Keratinocyte (primary cell): ENCODE measurements at regions not wholly inside any gene's neighbourhood (a gene's known extent, or its start where the extent isn't known, plus 50 kb on each side); places are given as distances from the start of the nearest gene placed in this dataset.

Experiments used
- DNase-seq: peaks from one replicate; pipeline ENCODE4 v3.0.0-alpha.2; 2011; ENCODE audit warnings: low read depth, missing footprints, low spot score
- FAIRE-seq: peaks from 2 replicates; lab custom pipeline; 2011; peaks lifted over from hg19 to GRCh38; lab: Jason Lieb, UNC
- H2AFZ ChIP-seq: 2 replicates; pipeline ENCODE4 v1.6.0; 2012; ENCODE audit warnings: low read length, control low read depth, inconsistent platforms; ENCODE audit not compliant: control insufficient read depth
- H3K27ac ChIP-seq: 2 replicates; pipeline ENCODE4 v1.5.1; 2011; ENCODE audit warnings: low read length; ENCODE audit not compliant: control insufficient read depth, insufficient read depth
- H3K27me3 ChIP-seq: 3 replicates; pipeline ENCODE4 v1.6.0; 2011; ENCODE audit warnings: low read length; ENCODE audit not compliant: control insufficient read depth, insufficient read depth; ENCODE audit errors: extremely low read depth
- H3K36me3 ChIP-seq, 2 experiments: 2 replicates in 1 of 2; 3 replicates in 1 of 2; pipeline ENCODE4 v1.5.1; 2011; ENCODE audit warnings: low read length in 2 of 2, mild to moderate bottlenecking in 1 of 2; ENCODE audit not compliant: control insufficient read depth in 2 of 2, insufficient read depth in 2 of 2; ENCODE audit errors: extremely low read depth in 1 of 2
- H3K4me1 ChIP-seq: 3 replicates; pipeline ENCODE4 v1.5.1; 2011; ENCODE audit warnings: low read length; ENCODE audit not compliant: control insufficient read depth, insufficient read depth; ENCODE audit errors: extremely low read depth
- H3K4me2 ChIP-seq: 3 replicates; pipeline ENCODE4 v1.6.0; 2011; ENCODE audit warnings: low read depth, low read length; ENCODE audit not compliant: control insufficient read depth, insufficient read depth; ENCODE audit errors: extremely low read depth
- H3K4me3 ChIP-seq, 3 experiments: fragments of 200-600 bp in 1 of 3; sonication (generic) in 1 of 3; 2 replicates in 2 of 3; 3 replicates in 1 of 3; pipeline ENCODE4 v1.5.1; 2011 to 2016; ENCODE audit warnings: low read length in 3 of 3, mild to moderate bottlenecking in 3 of 3, control low read depth in 2 of 3, inconsistent platforms in 1 of 3, low read depth in 1 of 3, mixed read lengths in 1 of 3, mixed run types in 1 of 3, moderate library complexity in 1 of 3; ENCODE audit not compliant: control insufficient read depth in 2 of 3, insufficient read depth in 2 of 3; ENCODE audit errors: extremely low read depth in 1 of 3
- H3K79me2 ChIP-seq: 2 replicates; pipeline ENCODE4 v1.6.0; 2012; ENCODE audit warnings: low read length; ENCODE audit not compliant: control insufficient read depth, insufficient read depth
- H3K9ac ChIP-seq: 3 replicates; pipeline ENCODE4 v1.6.0; 2011; ENCODE audit warnings: low read length; ENCODE audit not compliant: control insufficient read depth, insufficient read depth; ENCODE audit errors: extremely low read depth
- H3K9me1 ChIP-seq: 3 replicates; pipeline ENCODE4 v1.6.0; 2011; ENCODE audit warnings: low read length; ENCODE audit not compliant: control insufficient read depth, insufficient read depth; ENCODE audit errors: extremely low read depth
- H3K9me3 ChIP-seq: 2 replicates; pipeline ENCODE4 v1.5.1; 2012; ENCODE audit warnings: low read depth, low read length; ENCODE audit not compliant: control insufficient read depth
- H4K20me1 ChIP-seq: 3 replicates; pipeline ENCODE4 v1.6.0; 2011; ENCODE audit warnings: low read length; ENCODE audit not compliant: control insufficient read depth, insufficient read depth; ENCODE audit errors: extremely low read depth
- CTCF ChIP-seq, 3 experiments: IDR thresholded peaks in 1 of 3; conservative IDR thresholded peaks in 1 of 3; optimal IDR thresholded peaks in 1 of 3; 2 replicates in 2 of 3; 3 replicates in 1 of 3; pipeline versions ENCODE3 to v1.5.1; 2011; ENCODE audit warnings: low read length in 3 of 3, mild to moderate bottlenecking in 3 of 3, moderate library complexity in 2 of 3, control low read depth in 1 of 3, inconsistent platforms in 1 of 3; ENCODE audit not compliant: insufficient read depth in 2 of 3; ENCODE audit errors: extremely low read depth in 1 of 3
- EZH2 ChIP-seq: IDR thresholded peaks from one replicate; pipeline ENCODE4 v1.6.1; 2012; ENCODE audit warnings: inconsistent platforms, mild to moderate bottlenecking, low read length, moderate library complexity
- dilution Hi-C: fragments of 300-500 bp; cut with MboI; formaldehyde crosslinking; loops from one replicate; pipeline ENCODE4 v1.7.0; 2020; ENCODE audit warnings: low sequenced_read_pairs; ENCODE audit not compliant: extremely low pct_ligation_motif_present

- no peaks in the 10 kb centered on the region for H3K9me1 ChIP-seq
- H3K4me2 ChIP-seq: no peak overlapping the region
- dilution Hi-C loops: no loop called here
Observed at GRCh38 chr4:125843947-125844346, 529.2 kb downstream of the FAT4 start.

GRCh38 chr4:125847518-125847917 is 532.8 kb downstream of the FAT4 start:
- Histone ChIP-seq H3K36me3 (no peaks in the 10 kb centered on the region), H3K27ac (no peak overlapping the region), H4K20me1 (no peaks in the 10 kb centered on the region), H2AFZ (no peak overlapping the region), H3K4me2 (no peak overlapping the region), H3K27me3 (no peaks in the 10 kb centered on the region), H3K79me2 (no peaks in the 10 kb centered on the region), H3K9me3 (no peaks in the 10 kb centered on the region), H3K9me1 (no peaks in the 10 kb centered on the region), H3K4me3 (no peak overlapping the region), H3K4me1 (no peaks in the 10 kb centered on the region), H3K9ac (no peak overlapping the region)
- FAIRE-seq (no peak), DNase-seq (no peak)
- TF ChIP-seq EZH2 (no peak), CTCF (optimal IDR thresholded peaks at IDR 0.05 in 1 of 3, IDR thresholded peaks at IDR 0.05 in 1 of 3, conservative IDR thresholded peaks at IDR 0.05 in 1 of 3; ENCODE audit: extremely low read depth in 1 of 3, insufficient read depth in 2 of 3, low read length in 3 of 3) (no peak)
- dilution Hi-C loops: no loop called here

More at GRCh38 chr4:125843947-125844346, 529.2 kb downstream of the FAT4 start:
- DNase-seq (no peak), FAIRE-seq (no peak)
- no peaks in the 10 kb centered on the region for H3K36me3 ChIP-seq
- no peak overlapping the region for H3K4me3 ChIP-seq
- no peak overlapping the region for H3K9ac ChIP-seq
- no peaks in the 10 kb centered on the region for H3K9me3 ChIP-seq
- H3K4me1 ChIP-seq: no peaks in the 10 kb centered on the region
- TF ChIP-seq EZH2: no peak
- TF ChIP-seq CTCF (optimal IDR thresholded peaks at IDR 0.05 in 1 of 3, IDR thresholded peaks at IDR 0.05 in 1 of 3, conservative IDR thresholded peaks at IDR 0.05 in 1 of 3; ENCODE audit: extremely low read depth in 1 of 3, insufficient read depth in 2 of 3, low read length in 3 of 3): no peak
- no peaks in the 10 kb centered on the region for H3K27me3 ChIP-seq
- H2AFZ ChIP-seq: no peak overlapping the region
- H3K27ac ChIP-seq: no peak overlapping the region
- H3K79me2 ChIP-seq: no peaks in the 10 kb centered on the region
- H4K20me1 ChIP-seq: no peaks in the 10 kb centered on the region
